ENCODE measurements at regions not wholly inside any gene's neighbourhood (a gene's known extent, or its start where the extent isn't known, plus 50 kb on each side); places are given as distances from the start of the nearest gene placed in this dataset.

DNA sequence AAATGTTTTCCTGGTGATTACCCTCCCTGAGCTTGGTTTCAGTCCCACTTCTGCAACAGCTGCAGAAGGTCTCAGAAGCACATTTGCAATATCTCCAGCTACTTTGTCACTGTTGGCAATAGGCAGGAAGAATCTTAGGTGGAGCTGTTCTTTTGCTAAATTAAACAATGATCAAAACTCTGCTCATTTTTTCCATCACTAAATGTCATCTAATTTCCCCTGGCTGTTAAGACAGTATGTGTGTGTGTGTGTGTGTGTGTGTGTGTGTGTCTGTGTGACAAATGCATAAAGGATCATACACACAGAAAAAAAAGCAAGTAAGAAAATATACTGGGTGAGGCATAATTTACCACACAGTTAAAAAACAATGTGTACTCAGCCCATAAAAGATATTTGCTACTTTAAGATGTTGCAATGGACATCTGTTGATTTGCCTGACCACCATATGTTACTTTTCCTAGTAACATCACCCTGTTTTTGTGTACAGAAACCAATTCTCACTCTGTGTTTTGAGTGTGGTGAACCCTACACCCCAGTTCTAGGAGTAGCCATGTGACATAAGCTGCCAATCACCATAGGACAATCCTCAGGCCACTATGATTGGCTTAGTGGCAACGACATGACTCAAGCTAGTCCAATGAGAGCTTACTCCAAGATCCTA is 572.6 kb upstream of the CLINT1 start:
- TF ChIP-seq, protein P1, sequence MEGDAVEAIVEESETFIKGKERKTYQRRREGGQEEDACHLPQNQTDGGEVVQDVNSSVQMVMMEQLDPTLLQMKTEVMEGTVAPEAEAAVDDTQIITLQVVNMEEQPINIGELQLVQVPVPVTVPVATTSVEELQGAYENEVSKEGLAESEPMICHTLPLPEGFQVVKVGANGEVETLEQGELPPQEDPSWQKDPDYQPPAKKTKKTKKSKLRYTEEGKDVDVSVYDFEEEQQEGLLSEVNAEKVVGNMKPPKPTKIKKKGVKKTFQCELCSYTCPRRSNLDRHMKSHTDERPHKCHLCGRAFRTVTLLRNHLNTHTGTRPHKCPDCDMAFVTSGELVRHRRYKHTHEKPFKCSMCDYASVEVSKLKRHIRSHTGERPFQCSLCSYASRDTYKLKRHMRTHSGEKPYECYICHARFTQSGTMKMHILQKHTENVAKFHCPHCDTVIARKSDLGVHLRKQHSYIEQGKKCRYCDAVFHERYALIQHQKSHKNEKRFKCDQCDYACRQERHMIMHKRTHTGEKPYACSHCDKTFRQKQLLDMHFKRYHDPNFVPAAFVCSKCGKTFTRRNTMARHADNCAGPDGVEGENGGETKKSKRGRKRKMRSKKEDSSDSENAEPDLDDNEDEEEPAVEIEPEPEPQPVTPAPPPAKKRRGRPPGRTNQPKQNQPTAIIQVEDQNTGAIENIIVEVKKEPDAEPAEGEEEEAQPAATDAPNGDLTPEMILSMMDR (IDR thresholded peaks at IDR 0.05), result no peak
- ATAC-seq (ENCODE audit: poor library complexity) (no peak), DNase-seq (no peak)
- no peaks in the 10 kb centered on the region for H3K27me3 ChIP-seq (ENCODE audit: control insufficient read depth in 1 of 2, insufficient read depth in 2 of 2, low read length in 2 of 2)
- H3K36me3 ChIP-seq (ENCODE audit: insufficient read depth, low read length), result no peaks in the 10 kb centered on the region
- H3K4me1 ChIP-seq (ENCODE audit: insufficient read depth, low read length), result peaks cover 11% of the 10 kb centered on the region
- H3K27ac Mint-ChIP-seq, result no peak overlapping the region
- H3K4me1 Mint-ChIP-seq (ENCODE audit: low read depth), result peaks cover 55% of the 10 kb centered on the region
- peaks cover 3% of the 10 kb centered on the region for H3K9me3 Mint-ChIP-seq
- H3K27ac ChIP-seq (ENCODE audit: low read depth in 1 of 2, low read length in 2 of 2), result no peak overlapping the region
- no peaks in the 10 kb centered on the region for H3K36me3 Mint-ChIP-seq (ENCODE audit: low read depth)
- POLR2A ChIA-PET, result no interaction called here
- CTCF ChIA-PET, result no interaction called here
- H3K27me3 Mint-ChIP-seq, result no peaks in the 10 kb centered on the region
- intact Hi-C loops (cut with DNase I, micrococcal nuclease), result no loop called here
- no peak overlapping the region for H3K4me3 ChIP-seq (ENCODE audit: low read length)
- no peak overlapping the region for H3K4me3 Mint-ChIP-seq
- H3K9me3 ChIP-seq (ENCODE audit: control insufficient read depth in 1 of 2, insufficient read depth in 1 of 2, low read length in 2 of 2), result no peaks in the 10 kb centered on the region

DNA sequence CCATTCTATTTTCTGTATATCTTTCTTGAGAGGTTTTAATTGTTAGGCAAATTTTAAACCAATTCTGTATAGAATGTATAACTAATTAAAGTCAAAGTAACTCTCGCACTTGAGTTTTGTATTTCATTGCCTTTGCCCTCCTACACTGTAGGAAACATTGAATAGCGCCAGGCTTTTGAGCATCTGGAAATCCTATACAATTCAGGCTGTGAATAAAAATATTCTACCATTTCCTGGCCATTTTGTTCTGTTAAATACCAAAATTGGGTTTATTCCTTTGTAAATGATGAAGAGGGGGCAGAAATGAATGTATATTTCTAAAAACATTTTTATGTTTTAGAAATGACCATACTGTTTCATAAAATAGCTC is 571.8 kb upstream of the CLINT1 start:
- no peaks in the 10 kb centered on the region for H3K27me3 Mint-ChIP-seq
- ChIA-PET CTCF (no interaction called here), POLR2A (no interaction called here)
- peaks cover 48% of the 10 kb centered on the region for H3K4me1 Mint-ChIP-seq (ENCODE audit: low read depth)
- TF ChIP-seq, protein P1 (IDR thresholded peaks at IDR 0.05), result no peak
- Histone ChIP-seq H3K4me3 (ENCODE audit: low read length) (no peak overlapping the region), H3K36me3 (ENCODE audit: insufficient read depth, low read length) (no peaks in the 10 kb centered on the region), H3K27me3 (ENCODE audit: control insufficient read depth in 1 of 2, insufficient read depth in 2 of 2, low read length in 2 of 2) (no peaks in the 10 kb centered on the region), H3K4me1 (ENCODE audit: insufficient read depth, low read length) (peaks cover 4% of the 10 kb centered on the region), H3K27ac (ENCODE audit: low read depth in 1 of 2, low read length in 2 of 2) (no peak overlapping the region), H3K9me3 (ENCODE audit: control insufficient read depth in 1 of 2, insufficient read depth in 1 of 2, low read length in 2 of 2) (no peaks in the 10 kb centered on the region)
- no peak overlapping the region for H3K4me3 Mint-ChIP-seq
- intact Hi-C loops (cut with DNase I, micrococcal nuclease), result no loop called here
- no peak overlapping the region for H3K27ac Mint-ChIP-seq
- H3K36me3 Mint-ChIP-seq (ENCODE audit: low read depth), result no peaks in the 10 kb centered on the region
- ATAC-seq (ENCODE audit: poor library complexity) (no peak), DNase-seq (no peak)
- H3K9me3 Mint-ChIP-seq, result peaks cover 3% of the 10 kb centered on the region

DNA sequence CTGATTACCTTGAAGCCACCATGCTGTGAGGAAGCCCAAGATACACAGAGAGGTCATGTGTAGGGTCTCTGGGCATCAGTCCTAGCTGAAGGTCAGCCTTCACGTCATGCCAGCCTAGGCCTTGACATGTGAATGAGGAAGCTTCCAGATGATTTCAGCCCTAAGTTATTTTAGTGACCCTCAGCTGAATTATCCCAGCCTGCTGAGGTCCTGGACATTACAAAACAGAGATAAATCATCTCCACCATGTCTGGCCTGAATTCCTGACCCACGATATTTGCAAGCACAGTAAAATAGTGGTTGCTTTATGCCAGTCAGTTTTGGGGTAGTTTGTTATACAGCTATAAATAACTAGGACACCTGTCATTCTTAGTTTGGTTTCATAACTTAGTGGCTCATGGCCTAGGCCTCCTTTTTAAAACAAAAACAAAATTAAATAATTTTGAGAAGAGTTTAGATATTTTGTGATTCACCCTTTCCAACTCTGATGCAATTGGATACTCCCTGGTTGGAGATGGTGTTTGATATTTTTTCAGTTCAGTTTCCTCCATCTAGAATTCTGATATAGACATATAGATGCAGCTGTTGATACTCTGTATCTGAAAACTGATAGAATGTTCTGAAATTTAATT is 571.3 kb upstream of the CLINT1 start:
- intact Hi-C loops (cut with DNase I, micrococcal nuclease), result no loop called here
- ATAC-seq (ENCODE audit: poor library complexity) (no peak), DNase-seq (no peak)
- TF ChIP-seq, protein P1 (IDR thresholded peaks at IDR 0.05), result no peak
- H3K9me3 ChIP-seq (ENCODE audit: control insufficient read depth in 1 of 2, insufficient read depth in 1 of 2, low read length in 2 of 2), result no peaks in the 10 kb centered on the region
- Mint-ChIP-seq H3K4me3 (no peak overlapping the region), H3K36me3 (ENCODE audit: low read depth) (no peaks in the 10 kb centered on the region), H3K4me1 (ENCODE audit: low read depth) (peaks cover 43% of the 10 kb centered on the region), H3K27ac (no peak overlapping the region), H3K9me3 (peaks cover 3% of the 10 kb centered on the region), H3K27me3 (no peaks in the 10 kb centered on the region)
- ChIA-PET CTCF (no interaction called here), POLR2A (no interaction called here)
- H3K4me3 ChIP-seq (ENCODE audit: low read length), result no peak overlapping the region
- no peak overlapping the region for H3K27ac ChIP-seq (ENCODE audit: low read depth in 1 of 2, low read length in 2 of 2)
- no peaks in the 10 kb centered on the region for H3K27me3 ChIP-seq (ENCODE audit: control insufficient read depth in 1 of 2, insufficient read depth in 2 of 2, low read length in 2 of 2)
- H3K4me1 ChIP-seq (ENCODE audit: insufficient read depth, low read length), result peaks cover 3% of the 10 kb centered on the region
- no peaks in the 10 kb centered on the region for H3K36me3 ChIP-seq (ENCODE audit: insufficient read depth, low read length)

Data from CD4-positive, alpha-beta T cell (primary cell).